ENCODE measurements at regions not wholly inside any gene's neighbourhood (a gene's known extent, or its start where the extent isn't known, plus 50 kb on each side); places are given as distances from the start of the nearest gene placed in this dataset.

- H3K79me2 ChIP-seq: no peaks in the 10 kb centered on the region
- no peaks in the 10 kb centered on the region for H3K4me1 ChIP-seq (ENCODE audit: insufficient read depth)
- no peaks in the 10 kb centered on the region for H4K20me1 ChIP-seq (ENCODE audit: insufficient read depth, poor library complexity, severe bottlenecking)
- no peaks in the 10 kb centered on the region for H3K9me2 ChIP-seq (replicated peaks; ENCODE audit: insufficient read depth)
- no peak for DNase-seq (ENCODE audit: low spot score)
- TF ChIP-seq CTCF (IDR thresholded peaks at IDR 0.05; ENCODE audit: poor library complexity) (no peak), EZH2phosphoT487 (IDR thresholded peaks at IDR 0.05; ENCODE audit: low read depth, severe bottlenecking, unreplicated experiment) (no peak), EZH2 (IDR thresholded peaks at IDR 0.05; ENCODE audit: borderline replicate concordance) (no peak)
- no peak overlapping the region for H3K4me2 ChIP-seq
- H3K9me3 ChIP-seq (ENCODE audit: low read depth): no peaks in the 10 kb centered on the region
- H2AFZ ChIP-seq: no peak overlapping the region
- no peak overlapping the region for H3K4me3 ChIP-seq
- 94% methylated on average over 3 of the region's 3 CpGs for WGBS (ENCODE audit: low lambda C conversion rate, missing lambda C conversion rate)
- no peaks in the 10 kb centered on the region for H3K27me3 ChIP-seq
- H3K27ac ChIP-seq: no peak overlapping the region
- no peaks in the 10 kb centered on the region for H3K36me3 ChIP-seq (replicated peaks; ENCODE audit: insufficient read depth, low read depth)
These were observed 596.7 kb downstream of the TOX3 start for GRCh38 chr16:51950118-51950780.

- Histone ChIP-seq H3K9me3 (ENCODE audit: low read depth) (no peaks in the 10 kb centered on the region), H3K27ac (no peak overlapping the region), H3K4me3 (no peak overlapping the region), H2AFZ (no peak overlapping the region), H3K9me2 (replicated peaks; ENCODE audit: insufficient read depth) (no peaks in the 10 kb centered on the region), H3K27me3 (no peaks in the 10 kb centered on the region), H3K79me2 (no peaks in the 10 kb centered on the region), H4K20me1 (ENCODE audit: insufficient read depth, poor library complexity, severe bottlenecking) (no peaks in the 10 kb centered on the region), H3K36me3 (replicated peaks; ENCODE audit: insufficient read depth, low read depth) (no peaks in the 10 kb centered on the region), H3K4me2 (no peak overlapping the region), H3K4me1 (ENCODE audit: insufficient read depth) (no peaks in the 10 kb centered on the region)
- WGBS (ENCODE audit: low lambda C conversion rate, missing lambda C conversion rate): 37% methylated on average over 2 of the region's 2 CpGs
- no peak for TF ChIP-seq EZH2phosphoT487 (IDR thresholded peaks at IDR 0.05; ENCODE audit: low read depth, severe bottlenecking, unreplicated experiment)
- TF ChIP-seq CTCF (IDR thresholded peaks at IDR 0.05; ENCODE audit: poor library complexity): no peak
- no peak for TF ChIP-seq EZH2 (IDR thresholded peaks at IDR 0.05; ENCODE audit: borderline replicate concordance)
- DNase-seq (ENCODE audit: low spot score): no peak
These were observed 597.7 kb downstream of the TOX3 start for GRCh38 chr16:51949282-51949681.

- no peaks in the 10 kb centered on the region for H3K36me3 ChIP-seq (replicated peaks; ENCODE audit: insufficient read depth, low read depth)
- no peaks in the 10 kb centered on the region for H4K20me1 ChIP-seq (ENCODE audit: insufficient read depth, poor library complexity, severe bottlenecking)
- DNase-seq (ENCODE audit: low spot score): no peak
- H3K27me3 ChIP-seq: no peaks in the 10 kb centered on the region
- TF ChIP-seq CTCF (IDR thresholded peaks at IDR 0.05; ENCODE audit: poor library complexity) (no peak), EZH2phosphoT487 (IDR thresholded peaks at IDR 0.05; ENCODE audit: low read depth, severe bottlenecking, unreplicated experiment) (no peak), EZH2 (IDR thresholded peaks at IDR 0.05; ENCODE audit: borderline replicate concordance) (no peak)
- no peaks in the 10 kb centered on the region for H3K9me3 ChIP-seq (ENCODE audit: low read depth)
- H3K4me3 ChIP-seq: no peak overlapping the region
- no peak overlapping the region for H3K4me2 ChIP-seq
- no peaks in the 10 kb centered on the region for H3K4me1 ChIP-seq (ENCODE audit: insufficient read depth)
- H3K79me2 ChIP-seq: no peaks in the 10 kb centered on the region
- no peaks in the 10 kb centered on the region for H3K9me2 ChIP-seq (replicated peaks; ENCODE audit: insufficient read depth)
- no peak overlapping the region for H2AFZ ChIP-seq
- H3K27ac ChIP-seq: no peak overlapping the region
These were observed 605.5 kb downstream of the TOX3 start for GRCh38 chr16:51941412-51941811.
